Fibroblast of skin of right quadriceps (primary cell): ENCODE measurements at regions not wholly inside any gene's neighbourhood (a gene's known extent, or its start where the extent isn't known, plus 50 kb on each side); places are given as distances from the start of the nearest gene placed in this dataset.

Experiments
- DNase-seq: peaks from one replicate; pipeline ENCODE4 v3.0.0-alpha.2; 2013

GRCh38 chr5:3393122-3393919 lies 202.3 kb upstream of the IRX1 start:
- no peak for DNase-seq

- DNase-seq: no peak
Observed at GRCh38 chr5:3392306-3392939, 203.2 kb upstream of the IRX1 start.

GRCh38 chr5:3391210-3391609 lies 204.4 kb upstream of the IRX1 start:
- no peak for DNase-seq

GRCh38 chr5:3389471-3390026 lies 206.1 kb upstream of the IRX1 start:
- DNase-seq: no peak

GRCh38 chr5:3386637-3387036 lies 209.0 kb upstream of the IRX1 start:
- DNase-seq: no peak

GRCh38 chr5:3385991-3386519 lies 209.6 kb upstream of the IRX1 start:
- DNase-seq: no peak

- DNase-seq: no peak
Observed at GRCh38 chr5:3384531-3384930, 211.1 kb upstream of the IRX1 start.

- DNase-seq: no peak
Observed at GRCh38 chr5:3382782-3383181, 212.8 kb upstream of the IRX1 start.

- no peak for DNase-seq
Observed at GRCh38 chr5:3382151-3382550, 213.5 kb upstream of the IRX1 start.

GRCh38 chr5:3381206-3381825 lies 214.3 kb upstream of the IRX1 start:
- no peak for DNase-seq

- DNase-seq: no peak
Observed at GRCh38 chr5:3380689-3381088, 214.9 kb upstream of the IRX1 start.

GRCh38 chr5:3377831-3378230 lies 217.8 kb upstream of the IRX1 start:
- DNase-seq: no peak

GRCh38 chr5:3377176-3377575 lies 218.5 kb upstream of the IRX1 start:
- DNase-seq: no peak

GRCh38 chr5:3376611-3377010 lies 219.0 kb upstream of the IRX1 start:
- DNase-seq: no peak

GRCh38 chr5:3375586-3376311 lies 219.9 kb upstream of the IRX1 start:
- DNase-seq: no peak

GRCh38 chr5:3373391-3373790 lies 222.2 kb upstream of the IRX1 start:
- no peak for DNase-seq

GRCh38 chr5:3372289-3372688 lies 223.3 kb upstream of the IRX1 start:
- DNase-seq: no peak

GRCh38 chr5:3365501-3366215 lies 230.0 kb upstream of the IRX1 start:
- no peak for DNase-seq

GRCh38 chr5:3364941-3365340 lies 230.7 kb upstream of the IRX1 start:
- DNase-seq: no peak

GRCh38 chr5:3364433-3364832 lies 231.2 kb upstream of the IRX1 start:
- DNase-seq: no peak

GRCh38 chr5:3362606-3362910 lies 233.1 kb upstream of the IRX1 start:
- DNase-seq: no peak

GRCh38 chr5:3361811-3362605 lies 233.6 kb upstream of the IRX1 start:
- DNase-seq: no peak
